ENCODE measurements at regions not wholly inside any gene's neighbourhood (a gene's known extent, or its start where the extent isn't known, plus 50 kb on each side); places are given as distances from the start of the nearest gene placed in this dataset.

- H3K27me3 ChIP-seq (ENCODE audit: control insufficient read depth in 3 of 3, insufficient read depth in 3 of 3, low read length in 3 of 3) = no peaks in the 10 kb centered on the region
- no peak overlapping the region for H3K9ac ChIP-seq (ENCODE audit: low read depth in 1 of 3, low read length in 3 of 3)
- H3K27ac ChIP-seq (ENCODE audit: low read depth, low read length) = no peak overlapping the region
- H3K9me3 ChIP-seq (ENCODE audit: control insufficient read depth in 3 of 3, low read length in 3 of 3) = no peaks in the 10 kb centered on the region
- peaks cover 0 to 2% (median 0%) of the 10 kb centered on the region in 3 donors for H3K4me1 ChIP-seq (ENCODE audit: control insufficient read depth in 3 of 3, insufficient read depth in 3 of 3, low read length in 3 of 3)
- no peaks in the 10 kb centered on the region for H3K36me3 ChIP-seq (ENCODE audit: control insufficient read depth in 3 of 3, insufficient read depth in 3 of 3, low read length in 3 of 3)
- H3K4me3 ChIP-seq (ENCODE audit: low read length in 3 of 3) = no peak overlapping the region
Observed at GRCh38 chr2:8049176-8049575, 632.7 kb upstream of the ID2 start.

DNA sequence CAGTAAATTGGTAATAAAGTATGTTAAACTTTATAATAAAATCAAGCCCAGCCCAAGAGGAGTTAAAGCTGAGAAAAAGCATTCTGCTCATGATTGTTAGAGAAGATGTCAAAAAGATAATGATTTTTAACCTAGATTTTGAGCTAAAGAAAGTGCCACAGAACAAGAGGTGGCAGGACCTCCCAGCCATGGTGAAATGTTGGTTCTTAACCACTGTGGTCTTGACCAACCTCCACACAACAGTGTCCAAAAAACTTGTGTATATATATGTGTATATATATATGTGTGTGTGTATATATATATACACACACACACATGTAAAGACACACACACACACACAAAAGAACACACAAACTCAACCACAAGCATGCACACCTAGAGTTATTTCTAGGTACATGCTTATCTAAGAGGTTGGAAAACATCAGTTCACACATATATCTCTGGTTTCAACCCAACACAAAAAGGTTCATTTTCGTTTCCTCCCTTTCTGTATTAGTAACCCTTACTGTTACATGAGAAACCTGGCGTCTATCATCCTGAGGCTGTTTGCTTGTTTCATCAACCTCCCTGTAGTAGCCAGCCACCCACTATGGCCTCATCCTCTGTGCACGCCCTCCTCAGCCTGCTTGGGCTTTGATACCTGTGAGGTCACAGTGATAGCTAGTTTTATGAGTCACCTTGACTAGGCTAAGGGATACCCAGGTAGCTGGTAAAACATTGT is 631.8 kb upstream of the ID2 start:
- no peak overlapping the region for H3K4me3 ChIP-seq (ENCODE audit: low read length in 3 of 3)
- H3K36me3 ChIP-seq (ENCODE audit: control insufficient read depth in 3 of 3, insufficient read depth in 3 of 3, low read length in 3 of 3) = no peaks in the 10 kb centered on the region
- no peaks in the 10 kb centered on the region for H3K27me3 ChIP-seq (ENCODE audit: control insufficient read depth in 3 of 3, insufficient read depth in 3 of 3, low read length in 3 of 3)
- H3K9me3 ChIP-seq (ENCODE audit: control insufficient read depth in 3 of 3, low read length in 3 of 3) = no peaks in the 10 kb centered on the region
- H3K9ac ChIP-seq (ENCODE audit: low read depth in 1 of 3, low read length in 3 of 3) = no peak overlapping the region
- H3K4me1 ChIP-seq (ENCODE audit: control insufficient read depth in 3 of 3, insufficient read depth in 3 of 3, low read length in 3 of 3) = peaks cover 0 to 2% (median 0%) of the 10 kb centered on the region in 3 donors
- no peak overlapping the region for H3K27ac ChIP-seq (ENCODE audit: low read depth, low read length)

- Histone ChIP-seq H3K27me3 (ENCODE audit: control insufficient read depth in 3 of 3, insufficient read depth in 3 of 3, low read length in 3 of 3) (no peaks in the 10 kb centered on the region), H3K4me3 (ENCODE audit: low read length in 3 of 3) (no peak overlapping the region), H3K9ac (ENCODE audit: low read depth in 1 of 3, low read length in 3 of 3) (no peak overlapping the region), H3K27ac (ENCODE audit: low read depth, low read length) (no peak overlapping the region), H3K9me3 (ENCODE audit: control insufficient read depth in 3 of 3, low read length in 3 of 3) (no peaks in the 10 kb centered on the region), H3K36me3 (ENCODE audit: control insufficient read depth in 3 of 3, insufficient read depth in 3 of 3, low read length in 3 of 3) (no peaks in the 10 kb centered on the region), H3K4me1 (ENCODE audit: control insufficient read depth in 3 of 3, insufficient read depth in 3 of 3, low read length in 3 of 3) (peaks cover 0 to 2% (median 0%) of the 10 kb centered on the region in 3 donors)
Observed at GRCh38 chr2:8053216-8053615, 628.6 kb upstream of the ID2 start.

- H3K36me3 ChIP-seq (ENCODE audit: control insufficient read depth in 3 of 3, insufficient read depth in 3 of 3, low read length in 3 of 3) = no peaks in the 10 kb centered on the region
- no peak overlapping the region for H3K4me3 ChIP-seq (ENCODE audit: low read length in 3 of 3)
- no peaks in the 10 kb centered on the region for H3K27me3 ChIP-seq (ENCODE audit: control insufficient read depth in 3 of 3, insufficient read depth in 3 of 3, low read length in 3 of 3)
- H3K27ac ChIP-seq (ENCODE audit: low read depth, low read length) = no peak overlapping the region
- H3K9ac ChIP-seq (ENCODE audit: low read depth in 1 of 3, low read length in 3 of 3) = no peak overlapping the region
- H3K9me3 ChIP-seq (ENCODE audit: control insufficient read depth in 3 of 3, low read length in 3 of 3) = no peaks in the 10 kb centered on the region
- peaks cover 0 to 2% (median 0%) of the 10 kb centered on the region in 3 donors for H3K4me1 ChIP-seq (ENCODE audit: control insufficient read depth in 3 of 3, insufficient read depth in 3 of 3, low read length in 3 of 3)
Observed at GRCh38 chr2:8054070-8054469, 627.8 kb upstream of the ID2 start.

DNA sequence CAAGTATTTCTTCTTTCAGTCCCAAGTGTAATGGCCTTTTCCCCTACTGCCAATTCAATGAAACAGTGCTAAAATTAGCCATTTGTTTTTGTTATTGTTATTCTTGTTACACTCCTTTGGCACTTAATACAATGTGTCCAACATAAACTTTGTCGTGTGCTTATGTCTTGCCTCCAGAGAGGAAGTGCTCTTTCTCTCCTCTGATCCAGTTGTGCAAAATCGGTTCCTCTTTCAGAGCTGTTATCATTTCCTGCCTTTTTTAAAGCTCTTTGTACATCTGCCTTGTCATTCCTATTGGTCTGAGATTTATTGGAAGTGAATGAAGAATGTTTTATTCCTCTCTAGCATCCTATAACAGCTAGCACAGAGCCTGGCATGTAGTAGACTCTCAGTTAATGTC is 623.2 kb upstream of the ID2 start:
- Histone ChIP-seq H3K4me3 (ENCODE audit: low read length in 3 of 3) (no peak overlapping the region), H3K9me3 (ENCODE audit: control insufficient read depth in 3 of 3, low read length in 3 of 3) (no peaks in the 10 kb centered on the region), H3K27me3 (ENCODE audit: control insufficient read depth in 3 of 3, insufficient read depth in 3 of 3, low read length in 3 of 3) (no peaks in the 10 kb centered on the region), H3K27ac (ENCODE audit: low read depth, low read length) (no peak overlapping the region), H3K9ac (ENCODE audit: low read depth in 1 of 3, low read length in 3 of 3) (no peak overlapping the region), H3K4me1 (ENCODE audit: control insufficient read depth in 3 of 3, insufficient read depth in 3 of 3, low read length in 3 of 3) (no peaks in the 10 kb centered on the region), H3K36me3 (ENCODE audit: control insufficient read depth in 3 of 3, insufficient read depth in 3 of 3, low read length in 3 of 3) (no peaks in the 10 kb centered on the region)

- H3K4me3 ChIP-seq (ENCODE audit: low read length in 3 of 3) = no peak overlapping the region
- no peaks in the 10 kb centered on the region for H3K36me3 ChIP-seq (ENCODE audit: control insufficient read depth in 3 of 3, insufficient read depth in 3 of 3, low read length in 3 of 3)
- no peaks in the 10 kb centered on the region for H3K4me1 ChIP-seq (ENCODE audit: control insufficient read depth in 3 of 3, insufficient read depth in 3 of 3, low read length in 3 of 3)
- H3K9ac ChIP-seq (ENCODE audit: low read depth in 1 of 3, low read length in 3 of 3) = no peak overlapping the region
- H3K27ac ChIP-seq (ENCODE audit: low read depth, low read length) = no peak overlapping the region
- H3K9me3 ChIP-seq (ENCODE audit: control insufficient read depth in 3 of 3, low read length in 3 of 3) = no peaks in the 10 kb centered on the region
- no peaks in the 10 kb centered on the region for H3K27me3 ChIP-seq (ENCODE audit: control insufficient read depth in 3 of 3, insufficient read depth in 3 of 3, low read length in 3 of 3)
Observed at GRCh38 chr2:8059255-8059654, 622.6 kb upstream of the ID2 start.

- Histone ChIP-seq H3K9me3 (ENCODE audit: control insufficient read depth in 3 of 3, low read length in 3 of 3) (no peaks in the 10 kb centered on the region), H3K4me3 (ENCODE audit: low read length in 3 of 3) (no peak overlapping the region), H3K9ac (ENCODE audit: low read depth in 1 of 3, low read length in 3 of 3) (no peak overlapping the region), H3K27ac (ENCODE audit: low read depth, low read length) (no peak overlapping the region), H3K4me1 (ENCODE audit: control insufficient read depth in 3 of 3, insufficient read depth in 3 of 3, low read length in 3 of 3) (no peaks in the 10 kb centered on the region), H3K36me3 (ENCODE audit: control insufficient read depth in 3 of 3, insufficient read depth in 3 of 3, low read length in 3 of 3) (no peaks in the 10 kb centered on the region), H3K27me3 (ENCODE audit: control insufficient read depth in 3 of 3, insufficient read depth in 3 of 3, low read length in 3 of 3) (no peaks in the 10 kb centered on the region)
Observed at GRCh38 chr2:8059794-8060193, 622.1 kb upstream of the ID2 start.

DNA sequence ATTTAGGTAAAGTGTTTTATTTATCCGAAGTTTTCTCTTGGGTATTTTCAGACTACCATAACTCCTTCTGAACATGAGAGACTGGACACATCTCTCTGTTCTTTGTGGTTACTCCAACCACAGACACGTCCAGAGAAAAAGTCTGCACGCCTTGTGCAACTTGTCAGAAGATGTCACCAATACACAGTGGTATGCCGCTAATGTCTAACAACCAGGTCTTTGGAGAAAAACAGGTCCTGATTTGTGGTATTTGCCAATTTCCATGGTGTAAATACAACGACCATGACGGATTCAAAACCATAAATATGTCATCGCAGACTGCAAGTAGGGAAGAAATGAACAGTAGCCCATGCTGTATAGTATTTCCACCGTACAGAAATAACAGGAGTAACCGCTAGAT is 620.6 kb upstream of the ID2 start:
- Histone ChIP-seq H3K4me1 (ENCODE audit: control insufficient read depth in 3 of 3, insufficient read depth in 3 of 3, low read length in 3 of 3) (no peaks in the 10 kb centered on the region), H3K9ac (ENCODE audit: low read depth in 1 of 3, low read length in 3 of 3) (no peak overlapping the region), H3K9me3 (ENCODE audit: control insufficient read depth in 3 of 3, low read length in 3 of 3) (no peaks in the 10 kb centered on the region), H3K27me3 (ENCODE audit: control insufficient read depth in 3 of 3, insufficient read depth in 3 of 3, low read length in 3 of 3) (no peaks in the 10 kb centered on the region), H3K36me3 (ENCODE audit: control insufficient read depth in 3 of 3, insufficient read depth in 3 of 3, low read length in 3 of 3) (no peaks in the 10 kb centered on the region), H3K4me3 (ENCODE audit: low read length in 3 of 3) (no peak overlapping the region), H3K27ac (ENCODE audit: low read depth, low read length) (no peak overlapping the region)

- Histone ChIP-seq H3K27me3 (ENCODE audit: control insufficient read depth in 3 of 3, insufficient read depth in 3 of 3, low read length in 3 of 3) (peaks cover 0 to 3% (median 0%) of the 10 kb centered on the region in 3 donors), H3K4me1 (ENCODE audit: control insufficient read depth in 3 of 3, insufficient read depth in 3 of 3, low read length in 3 of 3) (no peaks in the 10 kb centered on the region), H3K36me3 (ENCODE audit: control insufficient read depth in 3 of 3, insufficient read depth in 3 of 3, low read length in 3 of 3) (no peaks in the 10 kb centered on the region), H3K9ac (ENCODE audit: low read depth in 1 of 3, low read length in 3 of 3) (no peak overlapping the region), H3K27ac (ENCODE audit: low read depth, low read length) (no peak overlapping the region), H3K9me3 (ENCODE audit: control insufficient read depth in 3 of 3, low read length in 3 of 3) (no peaks in the 10 kb centered on the region), H3K4me3 (ENCODE audit: low read length in 3 of 3) (no peak overlapping the region)
Observed at GRCh38 chr2:8064603-8065002, 617.3 kb upstream of the ID2 start.

DNA sequence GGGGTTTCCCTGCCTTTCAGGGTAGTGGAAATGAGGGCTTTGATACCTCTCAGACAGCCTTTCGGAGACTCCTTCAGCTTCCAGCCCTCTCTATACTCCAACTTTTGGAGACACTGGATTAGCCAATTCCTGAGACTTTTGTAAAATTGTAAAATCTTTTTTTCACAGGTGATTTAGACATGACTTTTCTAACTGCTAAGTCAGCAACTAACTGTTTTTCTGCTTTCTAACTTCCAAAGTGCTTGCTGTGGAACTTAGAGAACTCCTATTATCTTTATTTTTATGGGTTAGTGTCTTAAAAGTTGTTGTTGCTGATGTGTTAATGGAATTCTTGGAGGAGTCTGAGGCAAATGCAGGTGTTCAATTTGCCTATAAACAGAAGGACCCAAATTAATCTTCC is 616.7 kb upstream of the ID2 start:
- Histone ChIP-seq H3K9me3 (ENCODE audit: control insufficient read depth in 3 of 3, low read length in 3 of 3) (no peaks in the 10 kb centered on the region), H3K27me3 (ENCODE audit: control insufficient read depth in 3 of 3, insufficient read depth in 3 of 3, low read length in 3 of 3) (peaks cover 0 to 3% (median 0%) of the 10 kb centered on the region in 3 donors), H3K36me3 (ENCODE audit: control insufficient read depth in 3 of 3, insufficient read depth in 3 of 3, low read length in 3 of 3) (no peaks in the 10 kb centered on the region), H3K27ac (ENCODE audit: low read depth, low read length) (no peak overlapping the region), H3K9ac (ENCODE audit: low read depth in 1 of 3, low read length in 3 of 3) (no peak overlapping the region), H3K4me3 (ENCODE audit: low read length in 3 of 3) (no peak overlapping the region), H3K4me1 (ENCODE audit: control insufficient read depth in 3 of 3, insufficient read depth in 3 of 3, low read length in 3 of 3) (no peaks in the 10 kb centered on the region)
